ENCODE measurements at regions not wholly inside any gene's neighbourhood (a gene's known extent, or its start where the extent isn't known, plus 50 kb on each side); places are given as distances from the start of the nearest gene placed in this dataset.
"Not testable (repeated sequence)": the region's sequence is repeated elsewhere in the genome, so short reads cannot be mapped to it uniquely, and the experiment has no call there.

DNA sequence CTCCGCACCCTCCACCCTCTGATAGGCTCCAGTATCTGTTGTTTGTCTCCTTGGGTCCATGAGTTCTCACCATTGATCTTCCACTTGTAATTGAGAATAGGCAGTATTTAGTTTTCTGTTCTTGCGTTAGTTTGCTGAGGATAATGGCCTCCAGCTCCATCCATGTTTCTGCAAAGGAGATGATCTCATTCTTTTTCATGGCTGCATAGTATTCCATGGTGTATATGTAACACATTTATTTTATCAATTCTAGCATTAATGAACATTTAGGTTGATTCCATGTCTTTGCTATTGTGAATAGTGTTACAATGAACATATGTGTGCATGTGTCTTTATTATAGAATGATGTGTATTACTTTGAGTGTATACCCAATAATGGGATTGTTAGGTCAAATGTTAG lies 814.6 kb upstream of the FRG1 start:
- no peak for DNase-seq

DNA sequence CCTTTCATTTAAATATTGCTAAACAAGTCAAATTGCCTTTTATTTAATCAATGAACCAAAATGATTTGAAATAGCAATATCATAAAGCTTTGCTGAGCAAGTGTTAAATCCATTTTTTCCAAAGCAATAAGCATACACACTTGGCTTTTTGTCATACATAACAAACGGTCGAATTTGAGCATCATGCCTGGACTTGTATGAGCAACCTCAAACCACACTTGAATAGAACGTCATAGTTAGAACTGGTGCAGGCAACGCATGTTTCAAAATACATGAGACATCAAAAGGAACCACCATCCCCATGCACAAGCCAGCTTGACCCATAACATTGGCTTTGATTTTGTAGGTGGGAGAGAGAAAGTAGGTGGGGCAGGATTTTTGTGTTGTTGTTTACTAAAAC lies 812.3 kb upstream of the FRG1 start:
- DNase-seq = no peak

DNA sequence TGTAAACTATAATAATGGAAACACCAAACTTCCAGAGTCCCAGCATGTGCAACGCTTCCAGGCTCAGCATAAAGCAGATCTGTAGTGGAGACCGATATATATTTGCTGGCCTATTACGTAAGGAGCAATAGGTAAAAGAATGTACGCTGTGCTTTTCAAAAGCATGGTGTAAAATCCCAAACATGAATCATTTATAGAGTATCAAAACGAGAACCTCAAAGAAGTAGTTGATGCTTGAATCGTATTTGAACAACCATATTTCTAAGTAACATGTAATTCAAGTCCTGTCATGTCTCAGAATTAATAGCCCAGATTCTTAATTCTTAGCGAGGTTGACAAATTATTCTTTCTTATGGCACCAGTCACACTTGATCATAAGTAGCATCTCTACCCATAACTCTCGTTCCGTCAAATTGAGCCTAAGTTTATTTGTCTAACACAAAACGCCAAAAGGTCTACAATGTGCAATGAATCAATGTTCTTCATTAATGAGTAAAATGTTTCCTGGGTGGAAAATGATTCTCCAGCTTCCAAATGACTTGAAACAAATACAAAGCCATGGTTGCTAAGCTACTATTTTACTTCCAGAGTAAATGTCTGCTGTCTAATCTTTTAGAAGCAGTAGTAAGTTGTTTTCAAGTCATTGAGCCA lies 811.5 kb upstream of the FRG1 start:
- DNase-seq = no peak

DNA sequence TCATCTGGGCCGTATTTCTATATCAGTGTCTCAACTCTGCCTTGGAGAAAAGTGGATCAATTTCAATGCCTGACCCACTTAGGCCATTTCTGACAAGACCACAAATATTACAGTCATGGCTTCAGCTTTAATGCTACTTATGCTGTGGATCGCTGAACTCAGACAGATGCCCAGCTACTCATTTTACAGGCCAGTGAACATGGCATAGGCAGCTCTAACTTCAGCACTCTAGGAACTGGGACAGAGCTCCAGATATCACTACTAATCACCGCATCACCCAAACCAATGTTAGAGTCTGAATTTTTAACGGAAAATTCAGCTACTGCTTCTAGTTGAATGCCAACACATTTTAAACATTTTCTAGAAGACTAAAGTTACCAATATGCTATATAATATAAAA lies 809.6 kb upstream of the FRG1 start:
- no peak for DNase-seq

DNA sequence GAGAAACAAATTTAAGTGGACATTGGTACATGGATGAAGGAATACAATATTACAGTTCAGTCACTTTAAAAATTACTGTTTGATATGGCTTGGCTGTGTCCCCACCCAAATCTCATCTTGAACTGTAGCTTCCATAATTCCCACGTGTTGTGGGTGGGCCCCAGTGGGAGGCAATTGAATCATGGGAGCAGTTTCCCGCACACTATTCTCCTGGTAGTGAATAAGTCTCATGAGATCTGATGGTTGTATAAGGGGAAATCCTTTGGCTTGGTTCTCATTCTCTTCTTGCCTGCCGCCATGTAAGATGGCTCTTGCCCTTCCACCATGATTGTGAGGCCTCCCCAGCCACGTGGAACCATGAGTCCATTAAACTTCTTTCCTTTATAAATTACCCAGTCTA lies 804.2 kb upstream of the FRG1 start:
- DNase-seq = no peak

DNA sequence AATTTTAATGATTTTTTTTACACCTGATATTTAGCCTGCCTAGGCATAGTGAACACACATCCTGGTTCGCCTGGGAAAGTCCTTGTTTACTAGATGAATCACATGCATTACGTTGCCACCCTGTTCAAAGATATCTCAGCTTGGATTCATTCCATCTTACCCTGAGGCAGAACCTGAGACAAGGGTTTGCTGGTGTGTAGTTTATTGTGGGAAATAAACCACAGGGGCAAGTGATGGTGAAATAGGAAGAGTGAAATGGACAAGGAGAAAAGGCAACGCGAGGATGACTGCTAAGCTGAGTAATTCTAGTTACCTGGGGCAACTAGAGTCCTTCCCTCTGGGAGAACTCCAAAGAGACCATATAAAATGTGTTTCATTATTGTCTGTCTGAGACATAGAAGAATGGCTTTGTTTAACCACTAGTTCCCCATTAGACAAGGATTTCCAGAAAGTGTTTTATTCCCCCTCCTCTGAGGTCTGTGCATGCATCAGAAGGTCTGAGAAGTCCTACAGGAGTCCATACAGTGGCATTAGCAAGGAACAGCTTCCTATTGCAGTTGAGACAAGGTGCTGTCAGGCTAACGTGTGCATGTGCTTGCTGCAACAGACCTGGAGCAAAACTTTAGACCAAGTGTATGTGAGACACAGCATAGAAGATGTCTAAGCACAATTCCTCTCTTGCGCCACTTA lies 797.3 kb upstream of the FRG1 start:
- DNase-seq = no peak

DNA sequence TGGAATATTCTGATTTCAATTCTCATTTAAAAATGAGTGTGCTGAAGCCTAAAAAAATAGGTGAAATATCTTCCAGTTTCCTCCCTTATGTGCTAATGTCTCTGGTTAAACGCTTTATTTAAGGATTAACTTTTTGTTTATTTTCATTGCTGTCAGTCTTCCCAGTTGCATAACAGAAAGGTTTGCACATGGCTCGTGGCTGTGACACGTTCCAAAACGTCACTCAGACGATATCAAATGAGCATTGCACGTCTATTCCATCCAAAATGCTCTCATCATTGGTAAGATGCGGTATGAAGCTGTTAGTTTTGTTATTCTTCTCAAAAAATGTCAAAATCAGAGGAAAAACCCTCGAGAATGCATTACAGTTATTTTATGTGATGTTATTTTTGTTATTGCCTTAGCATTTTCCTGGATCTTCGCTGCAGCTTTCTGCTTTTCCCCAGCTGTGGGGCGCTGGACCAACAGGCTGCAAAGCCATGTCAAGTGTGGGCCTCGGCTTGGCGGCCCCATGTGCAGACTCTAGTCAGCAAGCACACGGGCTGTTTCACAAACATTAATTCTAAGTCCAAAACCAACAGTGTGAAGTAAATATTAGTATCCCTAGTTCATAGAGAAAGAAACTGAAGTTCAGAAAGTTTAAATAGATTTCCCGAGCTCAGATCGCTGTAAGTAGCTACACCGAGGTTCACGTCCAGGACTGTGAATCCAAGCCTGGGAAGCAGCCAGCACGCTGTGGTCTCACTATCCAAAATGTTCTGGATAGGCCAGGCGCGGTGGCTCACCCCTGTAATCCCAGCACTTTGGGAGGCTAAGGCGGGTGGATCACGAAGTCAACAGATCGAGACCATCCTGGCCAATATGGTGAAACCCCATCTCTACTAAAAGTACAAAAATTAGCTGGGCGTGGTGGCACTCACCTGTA lies 793.4 kb upstream of the FRG1 start:
- no peak for DNase-seq

DNA sequence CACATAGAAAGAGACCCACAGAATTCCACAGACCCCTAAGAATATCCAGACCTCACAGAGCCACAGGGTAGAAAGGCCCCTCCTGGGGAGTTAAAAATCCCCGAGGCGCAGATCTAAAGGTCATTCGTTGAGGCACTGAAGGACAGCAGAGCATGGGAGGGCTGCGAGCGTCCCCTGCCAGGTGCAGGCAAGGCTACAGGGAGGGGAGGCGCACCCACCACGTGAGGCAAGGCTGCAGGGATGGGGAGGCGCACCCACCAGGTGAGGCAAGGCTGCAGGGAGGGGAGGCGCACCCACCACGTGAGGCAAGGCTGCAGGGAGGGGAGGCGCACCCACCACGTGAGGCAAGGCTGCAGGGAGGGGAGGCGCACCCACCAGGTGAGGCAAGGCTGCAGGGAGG lies 785.6 kb upstream of the FRG1 start:
- not testable (repeated sequence) for DNase-seq

DNA sequence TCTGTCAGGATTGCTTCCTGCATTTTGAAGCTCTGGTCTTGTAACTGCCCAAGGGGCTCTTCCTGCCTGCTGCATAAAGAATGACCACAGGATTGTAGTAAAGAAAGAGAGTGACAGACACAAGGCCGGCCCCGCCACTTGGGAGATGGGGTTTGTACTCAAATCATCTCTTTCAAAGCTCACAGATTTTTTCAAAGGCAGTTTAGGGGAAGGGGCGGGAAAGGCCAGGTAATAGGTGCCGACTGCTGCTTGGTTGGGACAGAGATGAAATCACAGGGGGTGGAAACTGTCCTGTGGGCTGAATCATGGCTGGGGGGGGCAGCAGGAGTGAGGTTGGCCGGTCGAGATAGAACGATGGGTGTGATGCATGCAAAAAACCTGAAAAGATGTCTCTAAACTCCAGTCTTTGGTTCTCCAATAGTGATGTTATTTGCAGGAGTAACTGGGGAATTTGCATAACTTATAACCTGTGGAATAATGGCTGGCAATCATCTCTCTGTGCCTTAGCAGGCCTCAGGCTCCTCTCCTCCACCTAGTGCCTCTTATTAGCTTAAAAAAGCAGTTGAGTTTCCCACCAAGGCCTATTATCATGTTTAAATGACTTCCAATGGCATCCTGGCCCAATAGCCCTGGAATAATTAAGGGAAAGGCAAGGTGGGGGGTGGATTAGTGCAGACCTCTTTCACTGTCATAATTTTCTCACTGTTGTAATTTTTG lies 778.4 kb upstream of the FRG1 start:
- DNase-seq = no peak

DNA sequence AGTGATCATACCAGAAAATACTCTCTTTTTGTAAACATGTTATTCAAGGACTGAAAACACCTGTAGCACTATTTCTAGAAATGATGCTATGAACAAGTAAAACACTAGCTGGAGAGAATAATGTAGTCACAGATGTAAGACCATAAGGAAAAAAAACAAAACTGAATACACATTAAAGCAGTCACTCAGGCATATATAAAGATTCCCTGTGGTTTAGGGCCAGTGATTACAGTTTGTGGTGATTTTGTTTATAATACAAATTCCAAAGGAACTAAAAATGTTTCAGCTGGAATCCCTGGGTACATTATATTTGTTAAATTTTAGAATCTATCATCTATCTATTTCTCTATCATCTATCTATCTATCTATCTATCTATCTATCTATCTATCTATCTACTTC lies 777.8 kb upstream of the FRG1 start:
- no peak for DNase-seq

DNA sequence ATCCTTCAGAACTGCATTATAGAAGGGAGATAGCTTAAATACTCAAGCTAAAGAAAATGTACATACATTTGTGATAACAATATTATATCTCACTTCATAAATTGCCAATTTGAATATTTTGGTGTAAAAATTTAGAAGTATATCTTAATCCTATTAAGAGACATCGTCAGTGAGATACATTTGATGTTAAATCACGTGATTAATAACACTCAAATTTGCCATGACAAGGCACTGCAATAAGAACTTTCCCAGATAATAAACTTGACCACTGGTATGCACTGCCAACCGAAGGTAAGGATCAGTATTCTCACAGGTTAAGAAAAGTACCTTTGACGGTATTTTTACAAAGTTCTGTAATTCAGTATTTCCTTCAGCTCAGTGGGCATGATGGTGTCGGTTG lies 764.7 kb upstream of the FRG1 start:
- DNase-seq = no peak

DNA sequence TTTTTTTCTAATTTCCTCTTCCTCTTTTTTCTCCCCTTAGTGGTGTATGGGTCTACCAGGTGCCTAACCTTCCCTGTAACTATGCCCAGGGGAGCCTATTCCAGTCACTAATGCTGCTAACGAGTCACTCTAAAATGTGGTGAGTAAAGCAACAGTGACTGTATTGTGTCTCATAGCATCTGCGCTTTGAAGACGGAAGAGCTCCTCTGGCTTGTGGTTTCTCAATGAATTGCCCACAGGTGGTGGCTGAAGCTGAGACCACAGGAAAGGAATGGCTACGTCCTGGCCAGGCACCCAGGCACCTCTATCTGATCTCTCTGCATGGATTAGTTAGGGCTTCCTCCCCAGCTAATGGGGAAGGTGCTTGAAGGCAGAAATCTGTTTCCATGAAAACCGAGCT lies 763.5 kb upstream of the FRG1 start:
- DNase-seq = no peak

DNA sequence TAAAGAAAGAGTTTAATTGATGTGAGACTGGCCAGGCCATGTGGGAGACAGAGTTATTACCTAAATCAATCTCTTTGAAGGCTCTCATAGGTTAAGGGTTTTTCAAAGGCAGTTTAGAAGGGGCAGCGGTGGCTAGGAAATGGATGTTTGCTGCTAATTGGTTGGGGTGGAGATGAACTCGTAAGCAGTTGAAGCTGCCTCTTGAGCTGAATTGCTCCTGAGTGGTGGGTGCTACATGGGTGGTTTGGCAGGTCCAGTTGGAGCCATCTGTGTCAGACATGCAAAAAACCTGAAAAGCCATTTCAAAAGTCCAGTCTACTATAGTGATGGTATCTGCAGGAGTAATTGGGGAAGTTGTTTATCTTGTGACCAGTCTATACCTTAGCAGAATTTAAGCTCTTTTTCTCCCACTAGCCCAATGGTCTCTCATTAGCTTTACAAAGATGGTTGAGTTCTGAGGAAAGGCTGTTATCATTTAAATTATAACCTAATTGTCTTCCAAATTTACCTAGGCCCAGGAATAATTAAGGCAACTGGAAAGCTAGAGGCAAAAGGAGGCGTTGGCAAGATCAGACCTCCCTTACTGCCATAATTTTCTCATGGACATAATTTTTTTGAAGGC lies 762.4 kb upstream of the FRG1 start:
- DNase-seq = no peak

DNA sequence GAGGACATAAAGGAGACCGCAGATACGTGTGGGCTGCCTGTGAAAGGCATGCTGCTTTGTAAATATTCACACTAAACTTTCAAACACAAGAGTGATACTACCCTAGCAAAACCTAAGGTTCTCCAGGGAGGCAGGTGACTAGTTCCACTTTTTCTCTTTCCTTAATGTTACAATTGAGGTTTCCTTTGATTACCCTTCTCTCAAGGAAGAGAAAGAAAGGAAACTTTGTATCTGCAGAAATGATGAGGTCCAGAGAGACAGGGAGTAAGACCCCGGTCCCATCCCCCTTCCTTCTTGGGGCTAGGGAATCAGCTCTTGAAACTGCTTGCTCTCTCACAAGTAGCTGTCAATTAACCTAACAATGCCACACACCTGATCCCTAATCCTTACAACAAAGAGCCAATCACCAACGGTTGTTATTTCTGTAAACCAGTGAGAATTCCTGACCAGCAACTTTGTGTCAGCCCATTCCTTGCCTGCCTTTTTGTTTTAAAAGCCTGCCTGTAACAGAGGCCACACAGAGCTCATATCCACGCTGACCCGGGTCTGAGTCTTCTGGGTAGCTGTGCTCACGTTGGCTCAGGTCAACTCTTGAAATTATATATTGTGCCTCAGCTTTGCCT lies 754.8 kb upstream of the FRG1 start:
- DNase-seq = no peak

DNA sequence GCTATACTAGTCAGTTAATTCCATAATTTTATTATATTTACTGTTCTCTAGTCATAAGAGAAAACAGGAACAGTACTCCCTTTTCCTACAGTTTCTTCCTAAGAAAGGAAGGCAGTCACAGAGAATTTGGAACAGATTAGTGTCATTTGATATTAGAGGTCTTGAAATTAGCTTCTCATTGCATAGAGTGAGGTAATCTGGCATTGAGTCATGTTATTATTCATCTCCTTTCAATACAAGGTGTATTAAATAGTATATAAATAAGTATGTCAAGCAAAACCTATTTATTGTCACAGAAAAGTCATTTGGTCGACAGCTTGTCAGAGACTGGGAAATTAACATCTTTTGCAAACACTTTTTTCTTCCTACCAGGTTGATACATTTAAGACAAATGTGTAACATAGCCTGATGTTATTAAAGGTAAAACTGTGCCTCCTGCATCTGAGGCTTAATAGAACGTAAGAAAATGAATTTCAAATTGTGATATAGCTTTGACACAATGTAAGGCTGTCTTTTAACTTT lies 753.1 kb upstream of the FRG1 start:
- no peak for DNase-seq

DNA sequence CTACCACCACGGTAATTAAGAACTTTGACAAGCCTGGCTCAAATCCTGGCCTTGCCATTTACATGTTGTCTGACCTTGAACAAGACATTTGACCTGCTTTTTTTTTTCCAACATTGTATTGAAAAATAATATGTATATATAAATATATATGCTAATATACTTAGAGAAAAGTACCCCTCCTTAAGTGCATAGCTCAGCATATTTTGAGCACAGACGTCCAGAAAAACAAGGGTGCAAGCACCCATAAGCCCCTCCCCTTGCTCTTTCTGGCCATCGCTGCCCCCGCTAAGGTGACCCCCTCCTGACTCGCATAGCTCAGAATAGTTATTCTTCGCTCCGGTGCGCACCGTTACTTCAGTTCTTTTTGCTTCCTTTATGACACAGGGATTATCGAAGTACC lies 742.0 kb upstream of the FRG1 start:
- DNase-seq = no peak

DNA sequence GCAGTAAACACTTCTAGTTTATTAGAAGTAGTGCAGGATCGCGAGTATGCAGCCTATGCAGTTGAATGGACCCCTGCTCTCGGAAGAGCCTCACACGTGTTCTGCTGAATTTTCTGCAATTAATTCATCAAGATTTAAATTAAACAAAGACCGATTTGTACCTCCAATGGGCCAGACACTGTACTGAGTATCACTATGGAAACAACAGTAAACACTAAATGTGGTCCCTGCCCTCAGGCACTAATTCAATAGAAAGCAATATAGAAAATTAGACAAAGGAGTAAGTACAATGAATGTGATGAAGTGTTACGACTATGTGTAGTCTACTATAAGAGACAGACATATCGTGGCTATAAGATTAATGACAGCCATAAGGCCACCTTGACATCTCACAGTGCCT lies 740.3 kb upstream of the FRG1 start:
- DNase-seq = no peak

DNA sequence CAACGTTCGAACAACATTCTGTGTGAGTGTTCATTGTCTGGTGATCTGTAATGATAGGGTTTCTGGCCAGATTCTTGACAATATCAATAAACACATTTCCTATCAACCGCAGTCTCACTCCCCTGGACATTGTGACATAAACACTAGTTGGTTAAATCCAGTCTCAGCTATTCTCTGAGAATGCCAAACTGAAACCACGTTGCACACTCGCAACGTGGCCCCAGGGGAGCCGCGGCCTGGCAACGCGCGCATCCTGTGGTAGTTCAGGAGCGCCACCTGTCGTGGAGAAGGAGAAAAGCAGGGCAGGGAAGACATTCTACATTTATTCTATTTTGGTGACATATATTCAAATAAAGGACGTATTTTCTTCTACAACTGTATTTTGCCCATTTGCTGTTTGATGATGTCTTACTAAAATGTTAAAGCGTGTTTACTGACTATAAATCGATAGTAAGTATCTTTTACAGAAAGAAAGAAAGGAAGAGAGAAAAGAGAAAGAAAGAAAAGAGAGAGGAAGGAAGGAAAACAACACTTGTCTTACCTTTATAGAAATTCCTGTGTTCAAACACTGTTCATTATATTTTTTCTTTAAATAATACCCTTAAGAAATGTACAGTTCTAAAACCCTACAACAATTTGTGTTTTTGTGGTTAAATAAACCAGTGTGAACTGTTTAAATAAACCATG lies 738.3 kb upstream of the FRG1 start:
- DNase-seq = no peak

DNA sequence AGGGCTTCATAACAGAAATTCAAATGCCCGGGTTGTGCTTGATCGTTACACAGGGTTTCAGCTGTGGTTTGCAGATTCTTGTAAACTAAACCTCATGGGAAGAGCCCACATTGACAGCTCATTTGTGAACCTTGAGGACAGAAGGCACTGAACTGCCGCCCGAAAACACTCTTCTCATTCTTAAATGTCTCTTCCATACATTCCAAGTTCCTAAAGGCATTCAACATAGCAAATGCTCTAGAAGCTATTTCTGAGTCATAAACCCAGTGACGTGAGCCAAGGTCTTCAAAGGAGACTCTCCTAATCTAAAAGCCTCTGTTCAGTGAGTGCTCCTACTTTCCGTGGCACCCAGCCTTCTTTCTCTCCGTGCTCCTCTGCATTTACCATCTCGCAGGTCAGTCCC lies 737.8 kb upstream of the FRG1 start:
- DNase-seq = no peak

DNA sequence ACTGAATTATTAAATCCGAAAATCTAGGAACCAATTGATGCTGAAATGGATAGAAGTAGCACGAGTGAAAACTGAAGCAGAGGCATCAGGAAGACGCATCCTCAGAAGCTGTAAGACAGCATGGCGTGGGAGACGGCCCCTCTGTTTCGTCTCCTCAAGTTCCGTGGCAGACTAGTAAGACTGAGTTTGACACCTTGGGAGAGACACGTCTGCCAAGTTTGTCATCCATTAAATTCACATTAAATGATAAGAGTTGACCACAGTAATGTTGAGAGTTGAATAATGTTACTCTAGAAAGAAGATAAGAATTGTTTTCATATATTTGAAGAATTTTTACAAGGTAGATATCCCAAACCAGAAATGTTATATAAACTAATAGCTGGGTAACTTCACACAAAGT lies 736.1 kb upstream of the FRG1 start:
- no peak for DNase-seq

DNA sequence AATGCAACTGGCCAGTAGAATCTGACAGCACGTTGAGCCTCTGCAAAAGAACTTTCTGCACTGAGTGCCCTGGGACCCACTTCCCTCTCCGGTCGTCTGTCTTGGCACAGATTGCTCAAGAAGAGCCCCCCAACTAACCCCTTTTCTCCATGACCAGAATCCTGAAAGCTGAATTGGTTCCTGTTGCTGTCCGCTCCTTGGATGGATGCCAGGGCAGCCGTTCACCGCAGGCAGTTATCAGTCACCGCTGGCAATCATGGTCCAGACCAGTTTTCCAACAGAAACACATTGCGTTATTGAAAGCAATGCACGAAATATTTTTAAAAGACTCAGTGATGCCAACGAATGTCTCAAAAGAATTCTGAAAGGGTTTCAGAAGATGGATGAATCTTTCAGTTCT lies 733.7 kb upstream of the FRG1 start:
- no peak for DNase-seq

DNA sequence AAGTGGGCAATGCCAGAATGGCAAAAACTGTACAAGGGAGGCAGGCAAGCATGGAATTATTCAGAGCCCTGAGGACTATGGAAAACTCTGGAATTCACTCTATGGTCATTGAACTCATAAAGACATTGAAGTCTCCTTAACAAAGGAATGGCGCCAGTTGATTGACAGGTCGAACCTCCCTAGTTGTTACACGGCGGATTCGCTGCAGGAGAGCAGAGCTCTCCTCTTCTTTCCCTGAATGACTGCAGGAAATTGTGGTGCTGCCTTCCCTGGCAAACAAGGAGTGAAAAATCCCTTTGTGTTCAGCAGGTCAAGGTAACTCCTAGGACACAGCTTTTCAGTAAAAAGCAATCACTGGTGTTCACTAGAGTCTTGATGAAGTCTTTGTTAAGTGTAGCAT lies 732.8 kb upstream of the FRG1 start:
- no peak for DNase-seq

All from GF-D8 (cell line).